ACC112 (cell line): ENCODE measurements at regions not wholly inside any gene's neighbourhood (a gene's known extent, or its start where the extent isn't known, plus 50 kb on each side); places are given as distances from the start of the nearest gene placed in this dataset.

Source experiments
- H2AFZ ChIP-seq: fragments of 200-600 bp; sonication (generic); one replicate; pipeline ENCODE4 v1.6.0; 2017; ENCODE audit warnings: antibody characterized with exemption, low read length; ENCODE audit not compliant: unreplicated experiment
- H3K27ac ChIP-seq: fragments of 200-600 bp; sonication (generic); 2 replicates; pipeline ENCODE4 v1.5.1; 2014; ENCODE audit warnings: low read depth, mild to moderate bottlenecking, antibody characterized with exemption, low read length, moderate library complexity
- H3K27me3 ChIP-seq: fragments of 200-600 bp; sonication (generic); 2 replicates; pipeline ENCODE4 v1.6.1; 2014; ENCODE audit warnings: mild to moderate bottlenecking, antibody characterized with exemption, low read length, moderate library complexity, mixed read lengths; ENCODE audit not compliant: insufficient read depth
- H3K36me3 ChIP-seq: fragments of 200-600 bp; sonication (generic); 2 replicates; pipeline ENCODE4 v1.6.1; 2016; ENCODE audit warnings: mild to moderate bottlenecking, antibody characterized with exemption, low read length, moderate library complexity, mixed read lengths; ENCODE audit not compliant: insufficient read depth
- H3K4me1 ChIP-seq: fragments of 200-600 bp; sonication (generic); one replicate; pipeline ENCODE4 v1.6.1; 2016; ENCODE audit warnings: low read length, mixed read lengths; ENCODE audit not compliant: insufficient read depth, unreplicated experiment, control insufficient read depth
- H3K4me3 ChIP-seq: fragments of 200-600 bp; sonication (generic); 2 replicates; pipeline ENCODE4 v1.5.1; 2014; ENCODE audit warnings: mild to moderate bottlenecking, low read depth, low read length
- H3K79me2 ChIP-seq: fragments of 200-600 bp; sonication (generic); one replicate; pipeline ENCODE4 v1.6.0; 2016; ENCODE audit warnings: low read length; ENCODE audit not compliant: control insufficient read depth, unreplicated experiment, insufficient read depth

DNA sequence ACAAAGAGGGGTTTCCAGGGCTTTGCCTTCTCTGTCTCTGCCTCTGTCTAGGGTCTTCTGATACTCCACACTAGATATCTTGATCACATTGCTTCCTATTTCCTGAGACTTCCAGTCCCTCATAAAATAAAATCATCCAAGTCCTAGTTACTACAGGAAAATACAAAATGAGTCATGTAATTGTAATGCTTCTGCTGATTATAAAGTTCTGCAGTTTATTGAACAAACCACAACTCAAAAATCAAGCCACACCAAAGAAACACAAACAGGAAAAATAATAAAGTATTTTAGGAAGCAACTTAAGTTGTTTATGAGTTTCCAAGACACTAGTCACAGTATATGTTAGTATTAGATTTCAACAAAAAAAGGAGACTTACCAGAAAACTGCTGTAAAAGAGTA is 695.1 kb upstream of the GALNTL6 start:
- H3K27ac ChIP-seq, result no peak overlapping the region
- H2AFZ ChIP-seq, result no peak overlapping the region

DNA sequence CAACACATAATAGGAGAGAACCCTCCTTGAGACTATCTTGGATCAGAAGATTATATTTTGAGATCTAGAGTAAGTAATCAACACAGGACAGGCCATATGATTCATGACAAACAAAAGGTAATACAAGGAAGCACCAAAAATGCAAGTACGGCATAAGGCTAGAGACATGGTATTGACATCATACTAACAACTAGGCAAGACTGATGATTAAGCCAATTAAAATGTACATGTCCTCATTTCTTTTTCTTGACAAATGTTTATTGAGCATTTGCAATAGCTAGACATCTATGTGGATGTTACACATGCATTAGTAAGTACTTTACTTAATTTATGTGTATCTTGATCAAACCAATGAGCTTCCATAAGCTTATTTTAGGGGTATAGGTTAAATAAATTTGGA is 695.7 kb upstream of the GALNTL6 start:
- Histone ChIP-seq H3K4me3 (no peak overlapping the region), H3K36me3 (no peaks in the 10 kb centered on the region), H2AFZ (no peak overlapping the region), H3K4me1 (no peaks in the 10 kb centered on the region), H3K79me2 (no peaks in the 10 kb centered on the region), H3K27ac (no peak overlapping the region), H3K27me3 (no peaks in the 10 kb centered on the region)

More for the DNA sequence above, 695.1 kb upstream of the GALNTL6 start:
- Histone ChIP-seq H3K36me3 (no peaks in the 10 kb centered on the region), H3K4me1 (no peaks in the 10 kb centered on the region), H3K4me3 (no peak overlapping the region), H3K79me2 (no peaks in the 10 kb centered on the region), H3K27me3 (no peaks in the 10 kb centered on the region)

DNA sequence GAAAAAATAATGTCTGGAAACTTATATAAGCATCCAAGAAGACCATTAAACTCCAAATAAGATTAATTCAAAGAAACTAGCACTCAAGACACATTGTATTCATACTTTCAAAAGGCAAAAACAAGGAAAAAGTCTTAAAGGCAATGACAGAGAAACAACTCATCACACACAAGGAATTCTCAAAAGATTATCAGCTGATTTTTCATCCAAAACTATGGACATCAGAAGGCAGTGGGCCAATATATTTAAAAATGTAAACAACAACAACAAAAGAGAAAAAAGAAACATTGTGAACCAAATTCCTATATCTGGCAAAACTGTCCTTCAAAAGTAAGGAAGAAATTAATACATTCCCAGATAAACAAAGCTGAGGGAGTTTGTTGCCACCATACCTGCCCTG is 711.4 kb upstream of the GALNTL6 start:
- no peaks in the 10 kb centered on the region for H3K27me3 ChIP-seq
- H3K27ac ChIP-seq, result no peak overlapping the region
- H3K36me3 ChIP-seq, result no peaks in the 10 kb centered on the region
- H3K79me2 ChIP-seq, result no peaks in the 10 kb centered on the region
- no peak overlapping the region for H2AFZ ChIP-seq
- no peak overlapping the region for H3K4me3 ChIP-seq
- no peaks in the 10 kb centered on the region for H3K4me1 ChIP-seq

DNA sequence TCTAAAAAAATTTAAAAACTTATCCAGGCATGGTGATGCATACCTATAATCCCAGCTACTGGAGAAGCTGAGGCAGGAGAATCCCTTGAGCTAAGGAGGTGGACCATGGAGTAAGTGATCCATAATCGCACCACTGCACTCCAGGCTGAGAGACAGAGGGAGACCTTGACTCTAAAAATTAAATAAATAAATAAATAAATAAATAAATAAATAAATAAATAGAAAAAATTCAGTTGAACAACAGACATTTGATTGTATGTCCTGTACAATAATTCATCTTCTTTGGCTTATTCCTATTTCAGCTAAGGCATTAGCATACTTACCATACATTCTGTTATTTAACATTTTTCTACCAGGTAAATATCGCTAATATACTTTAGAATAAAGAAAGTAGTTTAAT is 726.1 kb upstream of the GALNTL6 start:
- no peaks in the 10 kb centered on the region for H3K36me3 ChIP-seq
- no peak overlapping the region for H3K27ac ChIP-seq
- H3K27me3 ChIP-seq, result no peaks in the 10 kb centered on the region
- no peak overlapping the region for H2AFZ ChIP-seq
- no peak overlapping the region for H3K4me3 ChIP-seq
- H3K79me2 ChIP-seq, result no peaks in the 10 kb centered on the region
- H3K4me1 ChIP-seq, result no peaks in the 10 kb centered on the region

DNA sequence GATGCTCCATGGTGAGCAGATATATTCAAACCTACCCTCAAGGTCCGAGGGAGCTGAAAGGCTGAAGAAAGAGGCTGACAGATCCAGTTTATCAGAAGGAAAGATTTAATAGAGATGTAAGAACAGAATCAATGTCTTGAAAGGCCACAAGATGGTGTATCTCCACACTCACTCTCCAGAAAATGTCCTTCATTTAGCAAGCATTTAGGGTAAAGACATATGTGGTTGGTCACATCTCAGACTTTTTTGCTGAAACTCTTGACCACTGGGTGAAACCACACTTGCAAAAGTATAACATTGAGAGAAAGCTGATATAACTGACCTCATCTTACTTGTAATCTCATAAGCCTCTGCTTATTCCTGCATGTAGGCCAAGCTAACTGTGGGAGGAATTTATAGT is 745.8 kb upstream of the GALNTL6 start:
- H3K27ac ChIP-seq, result no peak overlapping the region

DNA sequence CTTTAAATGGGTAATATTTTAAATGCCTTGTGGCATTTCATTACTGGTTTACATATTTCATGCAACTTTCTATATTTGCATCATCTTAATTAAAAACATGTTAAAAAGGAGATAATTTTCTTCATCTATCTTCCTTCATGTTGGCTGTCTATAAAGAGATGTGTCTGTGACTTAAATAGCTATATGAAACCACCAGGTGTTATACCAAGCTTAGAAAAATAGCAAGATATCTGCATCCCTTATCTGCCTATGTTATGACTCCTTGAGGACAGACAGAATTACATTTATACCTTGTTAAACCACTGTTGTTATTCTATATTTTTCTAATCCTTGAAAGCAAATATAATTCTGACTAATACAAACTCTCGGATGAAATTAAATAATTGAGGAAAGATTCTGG is 763.8 kb upstream of the GALNTL6 start:
- no peaks in the 10 kb centered on the region for H3K4me1 ChIP-seq
- no peaks in the 10 kb centered on the region for H3K36me3 ChIP-seq
- H3K4me3 ChIP-seq, result no peak overlapping the region
- H2AFZ ChIP-seq, result no peak overlapping the region
- H3K79me2 ChIP-seq, result no peaks in the 10 kb centered on the region
- no peak overlapping the region for H3K27ac ChIP-seq
- no peaks in the 10 kb centered on the region for H3K27me3 ChIP-seq

More for the DNA sequence above, 745.8 kb upstream of the GALNTL6 start:
- Histone ChIP-seq H3K4me1 (no peaks in the 10 kb centered on the region), H3K27me3 (no peaks in the 10 kb centered on the region), H3K79me2 (no peaks in the 10 kb centered on the region), H2AFZ (no peak overlapping the region), H3K4me3 (no peak overlapping the region), H3K36me3 (no peaks in the 10 kb centered on the region)

DNA sequence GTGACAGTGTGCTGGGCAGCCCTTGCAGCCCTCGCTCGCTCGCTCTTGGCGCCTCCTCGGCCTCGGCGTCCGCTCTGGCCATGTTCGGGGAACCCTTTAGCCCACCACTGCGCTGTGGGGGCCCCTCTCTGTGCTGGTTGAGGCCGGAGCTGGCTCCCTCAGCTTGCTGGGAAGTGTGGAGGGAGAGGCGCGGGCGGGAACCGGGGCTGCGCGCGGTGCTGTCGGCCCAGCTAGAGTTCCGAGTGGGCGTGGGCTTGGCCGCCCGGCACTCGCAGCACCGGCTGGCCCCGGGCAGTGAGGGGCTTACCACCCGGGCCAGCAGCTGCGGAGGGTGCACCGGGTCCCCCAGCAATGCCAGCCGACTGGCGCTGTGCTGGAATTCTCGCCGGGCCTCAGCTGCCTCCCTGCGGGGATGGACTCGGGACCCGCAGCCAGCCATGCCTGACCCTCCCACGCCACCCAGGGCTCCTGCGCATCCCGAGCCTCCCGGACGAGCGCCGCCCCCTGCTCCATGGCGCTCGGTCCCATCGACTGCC is 770.1 kb upstream of the GALNTL6 start:
- Histone ChIP-seq H3K79me2 (no peaks in the 10 kb centered on the region), H3K27ac (no peak overlapping the region), H3K27me3 (no peaks in the 10 kb centered on the region), H3K36me3 (no peaks in the 10 kb centered on the region), H2AFZ (no peak overlapping the region), H3K4me1 (no peaks in the 10 kb centered on the region), H3K4me3 (no peak overlapping the region)

DNA sequence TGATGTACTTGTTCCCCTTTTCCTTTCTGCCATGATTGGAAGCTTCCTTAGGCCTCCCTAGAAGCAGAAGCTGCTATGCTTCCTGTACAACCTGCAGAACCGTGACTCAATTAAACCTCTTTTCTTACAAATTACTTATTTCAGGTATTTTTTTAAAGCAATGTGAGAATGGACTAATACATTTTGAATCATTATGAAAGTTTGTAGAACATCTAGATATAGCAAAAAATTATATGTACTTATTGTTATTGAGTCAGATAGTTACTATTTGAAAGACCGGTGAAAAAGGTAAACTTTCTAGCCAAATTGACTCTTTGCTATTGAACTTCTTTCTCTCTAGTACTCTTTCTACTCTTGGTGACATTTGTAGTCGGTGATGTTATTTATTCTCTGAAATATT is 777.3 kb upstream of the GALNTL6 start:
- Histone ChIP-seq H3K79me2 (no peaks in the 10 kb centered on the region), H3K27ac (no peak overlapping the region), H3K36me3 (no peaks in the 10 kb centered on the region), H2AFZ (no peak overlapping the region), H3K4me3 (no peak overlapping the region), H3K4me1 (no peaks in the 10 kb centered on the region), H3K27me3 (no peaks in the 10 kb centered on the region)

DNA sequence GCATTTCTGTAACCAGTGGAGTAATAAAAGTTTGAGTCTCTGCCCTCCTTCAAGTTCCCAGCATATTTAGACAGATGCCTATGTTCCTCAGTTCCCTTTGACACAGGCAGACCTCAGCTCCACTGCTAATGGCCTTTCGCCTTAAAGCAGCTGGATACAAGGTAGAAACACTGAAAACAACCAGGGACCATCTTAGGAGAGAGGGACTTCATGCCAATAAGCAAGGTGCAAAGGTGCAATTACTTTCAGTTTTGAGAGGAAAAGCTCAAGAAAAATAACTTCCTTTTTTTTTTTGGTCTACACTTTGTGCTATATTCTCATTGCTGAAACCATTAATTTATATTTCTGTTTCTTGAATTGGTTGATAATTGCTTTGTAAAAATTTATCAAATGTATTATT is 781.9 kb upstream of the GALNTL6 start:
- no peaks in the 10 kb centered on the region for H3K27me3 ChIP-seq
- H3K79me2 ChIP-seq, result no peaks in the 10 kb centered on the region
- H3K4me1 ChIP-seq, result no peaks in the 10 kb centered on the region
- H2AFZ ChIP-seq, result no peak overlapping the region
- H3K4me3 ChIP-seq, result no peak overlapping the region
- H3K36me3 ChIP-seq, result no peaks in the 10 kb centered on the region
- no peak overlapping the region for H3K27ac ChIP-seq

DNA sequence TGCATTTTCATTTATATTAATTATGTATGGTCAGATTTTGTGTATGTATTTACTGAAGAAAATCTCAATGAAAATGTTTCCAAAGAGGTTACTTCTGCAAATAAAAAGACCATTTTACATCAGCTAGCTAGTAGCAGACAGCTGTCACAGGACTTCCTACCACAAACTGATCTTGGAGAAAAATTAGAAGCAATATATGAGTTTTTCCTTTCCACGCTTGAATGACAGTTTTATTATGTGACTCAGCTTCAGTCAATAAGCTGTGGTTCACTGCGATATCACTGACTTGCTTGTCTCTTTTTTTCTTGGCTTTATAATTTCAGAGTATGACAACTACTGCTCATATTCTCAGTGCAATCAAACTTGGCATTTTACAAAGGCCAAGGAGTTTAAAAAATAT is 787.4 kb upstream of the GALNTL6 start:
- H3K79me2 ChIP-seq, result no peaks in the 10 kb centered on the region
- H3K4me3 ChIP-seq, result no peak overlapping the region
- H2AFZ ChIP-seq, result no peak overlapping the region
- H3K4me1 ChIP-seq, result no peaks in the 10 kb centered on the region
- no peaks in the 10 kb centered on the region for H3K27me3 ChIP-seq
- H3K36me3 ChIP-seq, result no peaks in the 10 kb centered on the region
- H3K27ac ChIP-seq, result no peak overlapping the region

DNA sequence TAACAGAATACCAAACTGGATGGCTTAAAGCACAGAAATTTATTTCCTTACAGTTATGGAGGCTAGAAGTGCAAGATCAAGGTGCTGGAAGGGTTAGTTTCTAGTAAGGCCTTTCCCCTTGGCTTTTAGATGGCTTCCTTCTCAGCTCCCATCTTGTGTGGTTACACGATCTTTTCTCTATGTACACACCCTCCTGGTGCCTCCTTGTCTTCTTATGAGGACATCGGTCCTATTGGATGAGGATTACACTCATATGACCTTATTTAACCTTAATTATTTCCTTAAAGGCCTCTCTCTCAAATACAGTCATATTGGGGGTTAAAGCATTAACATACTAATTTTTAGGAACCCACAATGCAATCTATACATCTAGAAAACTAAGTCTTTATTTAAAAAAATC is 787.9 kb upstream of the GALNTL6 start:
- Histone ChIP-seq H3K4me3 (no peak overlapping the region), H3K4me1 (no peaks in the 10 kb centered on the region), H3K36me3 (no peaks in the 10 kb centered on the region), H3K27me3 (no peaks in the 10 kb centered on the region), H3K27ac (no peak overlapping the region), H3K79me2 (no peaks in the 10 kb centered on the region), H2AFZ (no peak overlapping the region)
